GM12875 (cell line): ENCODE measurements at regions not wholly inside any gene's neighbourhood (a gene's known extent, or its start where the extent isn't known, plus 50 kb on each side); places are given as distances from the start of the nearest gene placed in this dataset.

Experiments
- H3K4me3 ChIP-seq: one replicate; pipeline ENCODE4 v1.5.1; 2011; ENCODE audit warnings: low read depth, low read length, control low read depth
- CTCF ChIP-seq: IDR thresholded peaks from 2 replicates; pipeline ENCODE4 v1.5.1; 2011; ENCODE audit warnings: low read depth, mild to moderate bottlenecking, control low read depth, inconsistent platforms, low read length, moderate library complexity, borderline replicate concordance; ENCODE audit not compliant: insufficient read depth

- H3K4me3 ChIP-seq, result no peak overlapping the region
- TF ChIP-seq CTCF, result no peak
Observed at GRCh38 chr12:94771741-94772140, 121.4 kb upstream of the TMCC3 start.

DNA sequence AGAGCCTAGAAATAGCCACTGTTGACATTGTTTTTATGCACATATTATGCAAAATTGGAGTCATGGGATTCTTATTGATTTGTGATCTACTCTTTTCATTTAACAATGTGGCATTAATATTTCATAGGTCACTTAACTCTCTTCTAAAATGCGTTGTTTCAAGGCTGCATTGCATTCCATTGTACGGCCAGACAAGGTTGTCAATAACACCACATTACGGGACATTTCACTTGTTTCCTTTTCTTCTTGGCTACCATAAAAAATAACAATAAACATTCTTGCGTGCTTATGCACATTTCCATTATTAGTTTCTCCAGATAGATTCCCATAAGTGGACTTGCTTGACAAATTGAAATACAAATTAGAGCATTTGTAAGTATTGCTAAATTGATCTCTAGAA, 120.8 kb upstream of the TMCC3 start:
- no peak for TF ChIP-seq CTCF
- no peak overlapping the region for H3K4me3 ChIP-seq

DNA sequence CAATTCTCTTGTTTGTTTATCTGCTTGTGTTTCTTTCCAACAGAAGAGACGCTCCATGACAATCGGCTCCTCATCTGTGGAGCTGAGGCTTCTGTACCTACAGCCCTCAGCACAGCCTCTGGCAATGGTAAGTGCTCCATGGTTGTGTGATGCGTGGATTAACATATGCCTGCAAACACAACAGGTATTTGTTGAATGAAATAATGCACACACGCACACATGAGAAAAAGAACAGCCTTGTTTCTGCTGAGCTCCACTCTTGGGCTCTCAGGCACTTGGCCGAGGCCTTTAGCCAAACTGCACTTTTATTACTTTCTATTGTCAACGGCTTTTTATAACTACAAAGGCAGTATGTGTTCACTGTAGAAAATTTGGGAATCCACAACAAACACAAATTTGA, 120.4 kb upstream of the TMCC3 start:
- TF ChIP-seq CTCF, result no peak
- H3K4me3 ChIP-seq, result no peak overlapping the region

DNA sequence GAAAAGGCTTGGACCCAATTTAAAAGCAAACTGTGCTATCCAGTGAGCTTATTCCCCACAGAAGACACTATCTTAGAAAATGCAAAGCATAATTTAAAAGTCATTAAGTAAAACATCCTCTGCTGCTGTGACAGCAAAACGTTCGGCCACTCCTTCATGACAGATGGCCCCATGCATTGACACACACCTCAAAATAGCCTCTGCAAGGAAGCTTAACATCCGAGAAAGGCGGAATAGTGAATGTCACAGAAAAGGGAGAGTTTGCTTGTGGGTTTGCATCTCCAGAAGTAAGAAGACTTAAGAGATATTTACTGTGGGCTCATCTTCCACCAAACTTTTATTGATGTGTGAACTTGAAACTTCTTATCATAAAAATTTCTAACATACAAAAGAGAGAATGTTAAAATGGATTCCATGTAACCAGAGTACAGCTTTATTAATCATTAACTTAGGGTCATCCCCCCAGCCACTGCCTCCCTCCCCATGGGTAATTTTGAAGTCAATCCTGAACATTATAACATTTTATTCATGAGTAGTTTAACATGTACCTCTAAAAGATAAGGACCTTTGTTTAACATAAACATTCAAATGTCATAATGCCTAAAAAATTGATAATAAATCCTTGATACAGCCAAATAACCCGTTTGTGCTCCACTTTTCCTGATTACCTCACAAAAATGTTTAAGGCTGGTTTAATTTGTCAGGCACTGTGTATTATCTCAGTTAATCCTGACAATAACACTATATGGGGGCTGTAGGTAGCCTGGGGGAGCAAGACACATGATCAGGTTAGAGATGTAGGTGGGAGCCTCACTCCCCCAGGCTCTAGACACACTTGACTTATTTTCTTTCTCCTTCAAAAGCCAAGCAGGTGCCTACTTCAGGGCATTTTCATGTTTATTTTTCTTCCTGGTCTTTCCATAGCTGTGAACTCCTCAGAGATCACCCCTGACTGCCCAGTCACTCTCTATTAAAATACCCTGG, 119.7 kb upstream of the TMCC3 start:
- H3K4me3 ChIP-seq, result no peak overlapping the region
- no peak for TF ChIP-seq CTCF

DNA sequence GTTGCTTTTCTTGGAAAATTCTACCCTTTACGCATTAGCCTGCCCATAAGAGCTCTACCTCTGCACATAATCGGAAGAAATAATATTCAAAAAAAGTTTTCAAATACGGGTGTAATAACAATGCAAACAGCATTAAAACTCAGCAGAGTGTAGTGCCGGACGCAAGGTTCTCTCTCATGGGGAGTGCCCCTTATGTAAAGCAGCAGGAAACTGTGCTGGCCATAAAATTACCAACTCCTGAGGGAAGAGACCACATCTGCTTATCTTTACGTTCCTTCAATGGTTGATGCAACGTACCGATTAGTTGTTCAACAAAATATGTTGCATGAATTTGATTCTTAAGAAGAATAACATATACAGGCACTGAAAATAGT, 118.7 kb upstream of the TMCC3 start:
- no peak for TF ChIP-seq CTCF
- H3K4me3 ChIP-seq, result peak overlapping the region; percentile 35

DNA sequence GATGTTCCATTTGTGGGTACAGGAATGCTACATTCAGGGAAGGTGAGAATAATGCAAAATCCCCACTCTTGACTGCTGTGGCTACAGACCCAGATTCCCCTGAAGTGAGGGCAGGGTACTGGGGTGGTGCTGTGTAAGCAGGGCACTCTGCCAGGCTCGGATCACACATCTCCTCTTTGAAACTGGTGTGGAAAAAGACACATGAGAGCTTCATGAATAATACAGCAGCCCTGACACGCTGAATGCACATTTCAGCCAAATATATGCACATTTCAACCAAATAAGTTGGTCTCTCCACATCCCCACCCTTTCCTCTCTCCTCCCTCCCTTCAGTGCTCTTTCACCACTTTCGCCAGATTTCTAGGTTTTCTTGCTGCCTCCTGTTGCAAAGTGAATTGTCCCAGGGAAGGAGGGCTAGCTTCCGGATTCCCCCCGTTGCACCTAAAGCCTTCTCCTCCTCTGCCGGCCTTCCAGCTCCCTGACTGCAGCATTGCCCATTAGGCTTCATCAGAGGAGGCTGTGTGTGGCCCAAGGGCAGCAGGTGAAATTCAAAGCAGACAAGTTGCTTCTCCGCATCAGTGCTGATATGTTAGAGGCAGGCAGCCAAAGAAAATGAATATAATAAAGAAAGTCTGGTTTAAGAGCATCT, 118.2 kb upstream of the TMCC3 start:
- peak overlapping the region; percentile 35 for H3K4me3 ChIP-seq

More for the DNA sequence above, 118.2 kb upstream of the TMCC3 start:
- no peak for TF ChIP-seq CTCF
